HepG2 (cell line): ENCODE measurements at regions not wholly inside any gene's neighbourhood (a gene's known extent, or its start where the extent isn't known, plus 50 kb on each side); places are given as distances from the start of the nearest gene placed in this dataset.

Experiments
- ATAC-seq: fragments of 200-7000 bp; cut with Tn5 transposase; 3 replicates; pipeline ENCODE4 v1.9.1; 2020; ENCODE audit warnings: mild to moderate bottlenecking, moderate library complexity
- BruUV-seq: library from RNA; stranded (reverse); fragments of 400-500 nt; replicated peaks from 2 replicates; lab custom pipeline; 2021; lab: Mats Ljungman, UMichigan
- CTCF ChIA-PET: fragments of 300-600 bp; formaldehyde crosslinking; extraction: SDS; loops from one replicate; lab custom pipeline; 2021; ENCODE audit warnings: low total read pairs, inconsistent platforms, low intra/inter-chr PET ratio; lab: Yijun Ruan, JAX
- POLR2A ChIA-PET: fragments of 350-600 bp; sonication (Branson Sonifier 250); formaldehyde crosslinking; loops from one replicate; lab custom pipeline; 2020; ENCODE audit warnings: antibody characterized with exemption, inconsistent platforms; lab: Yijun Ruan, JAX
- DNase-seq: peaks from one replicate; pipeline ENCODE4 v3.0.0-alpha.2; 2015; ENCODE audit warnings: low spot score
- FAIRE-seq: peaks from 3 replicates; lab custom pipeline; 2011; peaks lifted over from hg19 to GRCh38; lab: Jason Lieb, UNC
- H2AFZ ChIP-seq: one replicate; pipeline ENCODE4 v1.6.1; 2011; ENCODE audit warnings: low read length, inconsistent platforms
- H3K27ac ChIP-seq: fragments of 300-600 bp; 3 replicates; pipeline ENCODE4 v1.8.0; 2011; ENCODE audit warnings: mixed run types, mild to moderate bottlenecking, mixed read lengths, low read length, inconsistent platforms; ENCODE audit not compliant: insufficient read depth; ENCODE audit errors: extremely low read length
- H3K27me3 ChIP-seq, 2 experiments: fragments of 200-600 bp in 1 of 2; 2 replicates in 1 of 2; 3 replicates in 1 of 2; pipeline versions ENCODE4 v1.6.0 to v1.8.0; 2011; ENCODE audit warnings: low read length in 2 of 2, mild to moderate bottlenecking in 2 of 2, moderate library complexity in 2 of 2, inconsistent platforms in 1 of 2; ENCODE audit not compliant: insufficient read depth in 2 of 2, control insufficient read depth in 1 of 2
- H3K36me3 ChIP-seq, 2 experiments: fragments of 200-600 bp in 1 of 2; replicated peaks in 1 of 2; 2 replicates in 1 of 2; 3 replicates in 1 of 2; pipeline versions ENCODE4 v1.5.1 to v1.8.0; 2011; ENCODE audit warnings: low read length in 2 of 2, inconsistent platforms in 1 of 2; ENCODE audit not compliant: insufficient read depth in 2 of 2, control insufficient read depth in 1 of 2
- H3K4me1 ChIP-seq: 2 replicates; pipeline ENCODE4 v1.5.1; 2012; ENCODE audit warnings: low read length, inconsistent platforms; ENCODE audit not compliant: insufficient read depth
- H3K4me2 ChIP-seq: 2 replicates; pipeline ENCODE4 v1.6.0; 2011; ENCODE audit warnings: low read depth, low read length, inconsistent platforms
- H3K4me3 ChIP-seq, 3 experiments: fragments of 200-600 bp in 1 of 3; sonication (generic), shearing (Covaris generic) in 1 of 3; replicated peaks in 1 of 3; 2 replicates each; pipeline ENCODE4 v1.5.1; 2011 to 2016; ENCODE audit warnings: low read length in 3 of 3, inconsistent platforms in 2 of 3, low read depth in 2 of 3, mild to moderate bottlenecking in 2 of 3, control low read depth in 1 of 3, mixed read lengths in 1 of 3; ENCODE audit not compliant: insufficient read depth in 1 of 3
- H3K79me2 ChIP-seq: one replicate; pipeline ENCODE4 v1.6.1; 2011; ENCODE audit warnings: low read length, inconsistent platforms; ENCODE audit not compliant: insufficient read depth
- H3K9ac ChIP-seq: 2 replicates; pipeline ENCODE4 v1.6.0; 2011; ENCODE audit warnings: mild to moderate bottlenecking, low read depth, low read length, inconsistent platforms; ENCODE audit not compliant: insufficient read depth
- H3K9me3 ChIP-seq: 2 replicates; pipeline ENCODE4 v1.5.1; 2012; ENCODE audit warnings: mild to moderate bottlenecking, low read length
- H4K20me1 ChIP-seq: 2 replicates; pipeline ENCODE4 v1.6.0; 2011; ENCODE audit warnings: inconsistent platforms, mild to moderate bottlenecking, low read length, moderate library complexity; ENCODE audit not compliant: insufficient read depth
- ELF4 ChIP-seq: sonication (generic); formaldehyde crosslinking; IDR thresholded peaks from 2 replicates; pipeline ENCODE4 v1.5.0; 2020; ENCODE audit warnings: missing genetic modification reagents, mild to moderate bottlenecking, moderate library complexity, borderline replicate concordance
- ERF ChIP-seq: IDR thresholded peaks from 2 replicates; pipeline ENCODE4 v1.6.1; 2018; ENCODE audit warnings: missing biosample characterization, missing genetic modification reagents
- MAFF ChIP-seq: IDR thresholded peaks from 2 replicates; pipeline ENCODE4 v1.6.1; 2011; ENCODE audit warnings: low read depth, low read length, improper control_type of control experiment
- MAFK ChIP-seq, 2 experiments: IDR thresholded peaks in 1 of 2; conservative IDR thresholded peaks in 1 of 2; 2 replicates each; pipeline ENCODE4 v1.6.1; 2011; ENCODE audit warnings: improper control_type of control experiment in 2 of 2, low read length in 2 of 2
- NCOA5 ChIP-seq: sonication (generic); formaldehyde crosslinking; IDR thresholded peaks from 2 replicates; pipeline ENCODE4 v1.4.0; 2020; ENCODE audit warnings: missing genetic modification reagents
- TARDBP ChIP-seq: sonication (generic); formaldehyde crosslinking; IDR thresholded peaks from 2 replicates; pipeline ENCODE4 v1.8.0; 2022; ENCODE audit warnings: mild to moderate bottlenecking, missing genetic modification reagents
- YY1 ChIP-seq: IDR thresholded peaks from 2 replicates; pipeline ENCODE4 v1.6.1; 2011; ENCODE audit warnings: low read length, low read depth, moderate library complexity, mild to moderate bottlenecking; ENCODE audit not compliant: insufficient read depth, insufficient replicate concordance
- ZFP36 ChIP-seq: fragments of 150-350 bp; IDR thresholded peaks from 2 replicates; pipeline ENCODE4 v1.6.1; 2018; ENCODE audit warnings: borderline replicate concordance, low read length, low read depth; ENCODE audit not compliant: partially characterized antibody
- ZNF441 ChIP-seq: sonication (generic); formaldehyde crosslinking; IDR thresholded peaks from 2 replicates; pipeline ENCODE4 v1.7.0; 2021; ENCODE audit warnings: missing genetic modification reagents, borderline replicate concordance
- ZNF737 ChIP-seq: sonication (generic); formaldehyde crosslinking; IDR thresholded peaks from 2 replicates; pipeline ENCODE4 v1.5.0; 2020; ENCODE audit warnings: missing genetic modification reagents, mild to moderate bottlenecking, borderline replicate concordance
- ZNF776 ChIP-seq: sonication (generic); formaldehyde crosslinking; IDR thresholded peaks from 2 replicates; pipeline ENCODE4 v1.4.0; 2020; ENCODE audit warnings: mild to moderate bottlenecking, missing genetic modification reagents
- WGBS: methylation state at CpG from one replicate; pipeline ENCODE4 v1.1.6; 2017; ENCODE audit warnings: low lambda C conversion rate; 5-methylcytosine and 5-hydroxymethylcytosine counted together
- in situ Hi-C: cut with HindIII; loops from 2 replicates; pipeline ENCODE4 v1.10.0; 2017; ENCODE audit warnings: low pct_unique_long_range_greater_than_20kb; ENCODE audit not compliant: extremely low pct_ligation_motif_present
- intact Hi-C: fragments of 100-400 bp; cut with micrococcal nuclease; formaldehyde crosslinking; loops from one replicate; pipeline ENCODE4 v1.10.0; 2022; ENCODE audit not compliant: unreplicated experiment
- TF ChIP-seq, protein P1 (sequence below): IDR thresholded peaks from 2 replicates; pipeline ENCODE4 v1.6.1; 2012; ENCODE audit warnings: low read length, improper control_type of control experiment

DNA sequence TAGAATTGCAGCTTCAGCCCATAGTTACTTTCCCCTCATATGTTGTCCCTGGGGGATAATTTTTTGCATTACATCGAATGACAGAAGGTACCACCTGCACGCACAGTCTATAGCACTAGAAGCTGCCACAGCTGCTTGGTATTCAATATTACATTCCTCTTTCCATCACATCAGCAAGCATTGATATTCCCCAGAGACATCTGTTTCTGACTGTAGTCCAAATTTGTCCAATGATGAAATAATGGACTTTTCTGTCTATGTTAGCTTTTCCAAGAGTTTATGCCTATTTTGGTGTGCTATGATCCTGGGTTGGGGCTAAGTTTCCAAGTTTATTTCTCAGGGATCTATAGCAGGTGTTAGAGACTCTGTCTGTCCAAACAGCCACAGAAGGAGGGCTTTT lies 335.4 kb downstream of the LRIG3 start (continued):
- TF ChIP-seq, protein P1, sequence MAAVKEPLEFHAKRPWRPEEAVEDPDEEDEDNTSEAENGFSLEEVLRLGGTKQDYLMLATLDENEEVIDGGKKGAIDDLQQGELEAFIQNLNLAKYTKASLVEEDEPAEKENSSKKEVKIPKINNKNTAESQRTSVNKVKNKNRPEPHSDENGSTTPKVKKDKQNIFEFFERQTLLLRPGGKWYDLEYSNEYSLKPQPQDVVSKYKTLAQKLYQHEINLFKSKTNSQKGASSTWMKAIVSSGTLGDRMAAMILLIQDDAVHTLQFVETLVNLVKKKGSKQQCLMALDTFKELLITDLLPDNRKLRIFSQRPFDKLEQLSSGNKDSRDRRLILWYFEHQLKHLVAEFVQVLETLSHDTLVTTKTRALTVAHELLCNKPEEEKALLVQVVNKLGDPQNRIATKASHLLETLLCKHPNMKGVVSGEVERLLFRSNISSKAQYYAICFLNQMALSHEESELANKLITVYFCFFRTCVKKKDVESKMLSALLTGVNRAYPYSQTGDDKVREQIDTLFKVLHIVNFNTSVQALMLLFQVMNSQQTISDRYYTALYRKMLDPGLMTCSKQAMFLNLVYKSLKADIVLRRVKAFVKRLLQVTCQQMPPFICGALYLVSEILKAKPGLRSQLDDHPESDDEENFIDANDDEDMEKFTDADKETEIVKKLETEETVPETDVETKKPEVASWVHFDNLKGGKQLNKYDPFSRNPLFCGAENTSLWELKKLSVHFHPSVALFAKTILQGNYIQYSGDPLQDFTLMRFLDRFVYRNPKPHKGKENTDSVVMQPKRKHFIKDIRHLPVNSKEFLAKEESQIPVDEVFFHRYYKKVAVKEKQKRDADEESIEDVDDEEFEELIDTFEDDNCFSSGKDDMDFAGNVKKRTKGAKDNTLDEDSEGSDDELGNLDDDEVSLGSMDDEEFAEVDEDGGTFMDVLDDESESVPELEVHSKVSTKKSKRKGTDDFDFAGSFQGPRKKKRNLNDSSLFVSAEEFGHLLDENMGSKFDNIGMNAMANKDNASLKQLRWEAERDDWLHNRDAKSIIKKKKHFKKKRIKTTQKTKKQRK = no peak
- TF ChIP-seq ZFP36 (no peak), ELF4 (CRISPR knock-in tag) (no peak), ZNF441 (CRISPR knock-in tag) (no peak)
- TF ChIP-seq, all 625 proteins: peak for 0

DNA sequence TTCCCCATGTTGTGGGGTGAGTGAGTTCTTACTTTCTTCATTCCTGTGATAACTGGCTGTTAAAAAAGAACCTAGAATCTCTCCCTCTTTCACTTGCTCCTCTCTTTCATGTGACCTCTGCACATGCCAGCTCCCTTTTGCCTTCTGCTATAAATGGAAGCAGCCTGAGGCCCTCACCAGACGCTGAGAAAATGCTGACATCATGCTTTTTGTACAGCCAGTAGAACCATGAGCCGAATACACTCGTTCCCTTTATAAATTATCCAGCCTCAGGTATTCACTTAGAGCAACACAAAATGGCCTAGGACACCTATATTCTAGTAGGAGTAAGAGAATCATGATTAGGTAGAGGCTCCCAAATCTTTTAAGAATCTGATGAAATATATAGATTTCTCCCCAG lies 333.5 kb downstream of the LRIG3 start:
- no peak overlapping the region for H3K9ac ChIP-seq
- ChIA-PET POLR2A (no interaction called here), CTCF (no interaction called here)
- 9% methylated on average over 3 of the region's 3 CpGs for WGBS
- no peak overlapping the region for H2AFZ ChIP-seq
- TF ChIP-seq ZNF737 (CRISPR knock-in tag) = no peak
- no peak for TF ChIP-seq NCOA5 (CRISPR knock-in tag)
- peak; percentile 92 for TF ChIP-seq MAFF
- no peak for TF ChIP-seq ZNF776
- peak; percentile 93 to 96 for TF ChIP-seq MAFK (conservative IDR thresholded peaks at IDR 0.05 in 1 of 2, IDR thresholded peaks at IDR 0.05 in 1 of 2; ENCODE audit: low read length in 2 of 2)
- no peak for TF ChIP-seq TARDBP (CRISPR knock-in tag)
- no peak for TF ChIP-seq ERF (CRISPR knock-in tag)
- no peak for TF ChIP-seq YY1
- intact Hi-C loops = no loop called here
- H3K79me2 ChIP-seq = no peaks in the 10 kb centered on the region
- no peak overlapping the region for H3K4me3 ChIP-seq
- H3K4me1 ChIP-seq = no peaks in the 10 kb centered on the region
- no peak overlapping the region for H3K27ac ChIP-seq
- no peaks in the 10 kb centered on the region for H4K20me1 ChIP-seq
- H3K36me3 ChIP-seq = no peaks in the 10 kb centered on the region
- FAIRE-seq (no peak), ATAC-seq (no peak), DNase-seq (no peak)
- in situ Hi-C loops = no loop called here
- no peaks in the 10 kb centered on the region for H3K9me3 ChIP-seq
- H3K4me2 ChIP-seq = no peak overlapping the region
- H3K27me3 ChIP-seq = no peaks in the 10 kb centered on the region
- BruUV-seq = no TSS peak
